Activated T-cell treated with anti-CD3 and anti-CD28 coated beads for 24 hours (primary cell): ENCODE measurements at regions not wholly inside any gene's neighbourhood (a gene's known extent, or its start where the extent isn't known, plus 50 kb on each side); places are given as distances from the start of the nearest gene placed in this dataset.
"Not testable (repeated sequence)": the region's sequence is repeated elsewhere in the genome, so short reads cannot be mapped to it uniquely, and the experiment has no call there.

Source experiments
- DNase-seq: peaks from one replicate; pipeline ENCODE4 v3.0.0-alpha.2; 2020; ENCODE audit warnings: low read depth

GRCh38 chr9:93813221-93814076 is 141.7 kb downstream of the BARX1 start:
- DNase-seq, result no peak

- DNase-seq, result no peak
Measured at GRCh38 chr9:93812410-93812668, 142.8 kb downstream of the BARX1 start.

- no peak for DNase-seq
Measured at GRCh38 chr9:93810028-93810971, 144.9 kb downstream of the BARX1 start.

GRCh38 chr9:93809204-93809940 is 145.8 kb downstream of the BARX1 start:
- no peak for DNase-seq

- DNase-seq, result no peak
Measured at GRCh38 chr9:93808115-93809029, 146.8 kb downstream of the BARX1 start.

GRCh38 chr9:93807166-93808074 is 147.7 kb downstream of the BARX1 start:
- no peak for DNase-seq

GRCh38 chr9:93801581-93802284 is 153.4 kb downstream of the BARX1 start:
- DNase-seq, result no peak

- DNase-seq, result no peak
Measured at GRCh38 chr9:93801120-93801519, 154.0 kb downstream of the BARX1 start.

GRCh38 chr9:93792358-93792757 is 162.8 kb downstream of the BARX1 start:
- no peak for DNase-seq

- no peak for DNase-seq
Measured at GRCh38 chr9:93786204-93786603, 169.0 kb downstream of the BARX1 start.

- no peak for DNase-seq
Measured at GRCh38 chr9:93776873-93777272, 178.3 kb downstream of the BARX1 start.

- DNase-seq, result no peak
Measured at GRCh38 chr9:93776256-93776655, 178.9 kb downstream of the BARX1 start.

GRCh38 chr9:93774331-93775102 is 180.6 kb downstream of the BARX1 start:
- no peak for DNase-seq

- DNase-seq, result no peak
Measured at GRCh38 chr9:93771276-93771675, 183.9 kb downstream of the BARX1 start.

- no peak for DNase-seq
Measured at GRCh38 chr9:93761822-93762221, 185.4 kb downstream of the PHF2 start.

GRCh38 chr9:93750045-93750444 is 173.7 kb downstream of the PHF2 start:
- DNase-seq, result no peak

GRCh38 chr9:93748827-93749226 is 172.4 kb downstream of the PHF2 start:
- DNase-seq, result not testable (repeated sequence)

GRCh38 chr9:93731963-93732362 is 155.6 kb downstream of the PHF2 start:
- no peak for DNase-seq

GRCh38 chr9:93730648-93731047 is 154.3 kb downstream of the PHF2 start:
- DNase-seq, result no peak
